Naive thymus-derived CD4-positive, alpha-beta T cell (primary cell): ENCODE measurements at regions not wholly inside any gene's neighbourhood (a gene's known extent, or its start where the extent isn't known, plus 50 kb on each side); places are given as distances from the start of the nearest gene placed in this dataset.

Experiments
- ATAC-seq: fragments of 150-1000 bp; cut with Tn5 transposase; 2 replicates; pipeline ENCODE4 v1.10.0; 2021; ENCODE audit warnings: mild to moderate bottlenecking, moderate library complexity
- CTCF ChIA-PET: fragments of 350-600 bp; sonication (Branson Sonifier 250); formaldehyde crosslinking; loops from one replicate; lab custom pipeline; 2021; ENCODE audit warnings: antibody characterized with exemption; lab: Charles Lee
- POLR2A ChIA-PET: fragments of 350-600 bp; sonication (Branson Sonifier 250); formaldehyde crosslinking; loops from one replicate; lab custom pipeline; 2021; ENCODE audit warnings: antibody characterized with exemption, inconsistent platforms; lab: Charles Lee
- DNase-seq, 9 donors: peaks; one replicate each; pipeline versions ENCODE4 v3.0.0 to v3.0.0-alpha.2; 2020 to 2022; ENCODE audit warnings: mixed read lengths in 1 of 9
- H3K27ac ChIP-seq: one replicate; pipeline ENCODE4 v1.7.0; 2013; ENCODE audit warnings: mild to moderate bottlenecking, low read depth, low read length, moderate library complexity
- H3K27me3 ChIP-seq, 2 donors: one replicate each; pipeline ENCODE4 v1.7.0; 2013; ENCODE audit warnings: low read length in 2 of 2, mild to moderate bottlenecking in 2 of 2, moderate library complexity in 2 of 2; ENCODE audit not compliant: control insufficient read depth in 2 of 2, insufficient read depth in 2 of 2
- H3K36me3 ChIP-seq, 3 experiments: 1 replicate in 2 of 3; 2 replicates in 1 of 3; pipeline ENCODE4 v1.7.0; 2013; ENCODE audit warnings: low read length in 3 of 3, mild to moderate bottlenecking in 3 of 3, moderate library complexity in 1 of 3; ENCODE audit not compliant: insufficient read depth in 3 of 3, control insufficient read depth in 2 of 3
- H3K4me1 ChIP-seq, 2 donors: one replicate each; pipeline ENCODE4 v1.7.0; 2013; ENCODE audit warnings: low read length in 2 of 2, mild to moderate bottlenecking in 2 of 2, moderate library complexity in 1 of 2; ENCODE audit not compliant: control insufficient read depth in 2 of 2, insufficient read depth in 2 of 2
- H3K4me3 ChIP-seq: 2 replicates; pipeline ENCODE4 v1.7.0; 2013; ENCODE audit warnings: mild to moderate bottlenecking, low read length
- H3K9me3 ChIP-seq, 3 experiments: 1 replicate in 2 of 3; 2 replicates in 1 of 3; pipeline ENCODE4 v1.7.0; 2013; ENCODE audit warnings: low read length in 3 of 3; ENCODE audit not compliant: control insufficient read depth in 2 of 3
- H3K27ac Mint-ChIP-seq, 9 donors: one replicate each; pipeline ENCODE4 v1.8.0; 2020 to 2022; ENCODE audit warnings: mixed read lengths in 9 of 9, mild to moderate bottlenecking in 8 of 9, moderate library complexity in 5 of 9, inconsistent platforms in 2 of 9
- H3K27me3 Mint-ChIP-seq, 5 donors: one replicate each; pipeline ENCODE4 v1.8.0; 2021 to 2022; ENCODE audit warnings: mixed read lengths in 5 of 5, mild to moderate bottlenecking in 1 of 5
- H3K36me3 Mint-ChIP-seq, 5 donors: one replicate each; pipeline ENCODE4 v1.8.0; 2020 to 2022; ENCODE audit warnings: mixed read lengths in 5 of 5, mild to moderate bottlenecking in 3 of 5, inconsistent platforms in 1 of 5
- H3K4me1 Mint-ChIP-seq, 7 donors: one replicate each; pipeline ENCODE4 v1.8.0; 2020 to 2022; ENCODE audit warnings: mixed read lengths in 7 of 7, mild to moderate bottlenecking in 3 of 7, inconsistent platforms in 1 of 7
- H3K4me3 Mint-ChIP-seq, 10 donors: one replicate each; pipeline ENCODE4 v1.8.0; 2020 to 2022; ENCODE audit warnings: mild to moderate bottlenecking in 10 of 10, mixed read lengths in 10 of 10, moderate library complexity in 6 of 10, inconsistent platforms in 2 of 10
- H3K9me3 Mint-ChIP-seq, 11 donors: one replicate each; pipeline ENCODE4 v1.8.0; 2020 to 2022; ENCODE audit warnings: mixed read lengths in 11 of 11, mild to moderate bottlenecking in 4 of 11, inconsistent platforms in 1 of 11, moderate library complexity in 1 of 11
- intact Hi-C, 2 donors: fragments of 100-400 bp; cut with micrococcal nuclease; formaldehyde crosslinking; loops; one replicate each; pipeline ENCODE4 v1.15.1; 2023

DNA sequence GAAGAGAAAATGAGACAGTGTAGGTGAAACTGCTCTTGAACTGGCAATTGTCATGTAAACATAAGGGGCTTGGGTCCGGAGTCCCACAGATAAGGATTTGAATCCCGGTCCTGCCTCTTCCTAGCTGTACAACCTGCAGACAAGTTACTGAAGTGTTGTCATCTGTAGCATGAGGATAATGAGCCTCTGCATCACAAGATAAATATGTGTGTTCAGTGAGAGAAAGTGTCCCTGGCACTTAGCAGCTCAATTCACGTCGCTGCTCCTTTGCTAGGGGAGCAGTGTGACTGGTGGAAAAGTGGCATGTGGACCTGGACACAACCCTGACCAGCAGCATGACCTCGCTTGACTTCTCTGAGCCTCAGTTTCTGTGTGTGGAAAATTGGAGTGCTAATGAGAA lies 73.7 kb upstream of the NECTIN1 start:
- Histone ChIP-seq H3K9me3 (no peaks in the 10 kb centered on the region), H3K27ac (no peak overlapping the region), H3K36me3 (no peaks in the 10 kb centered on the region), H3K27me3 (no peaks in the 10 kb centered on the region), H3K4me3 (no peak overlapping the region), H3K4me1 (no peaks in the 10 kb centered on the region)
- DNase-seq = no peak
- ChIA-PET CTCF (no interaction called here), POLR2A (no interaction called here)
- Mint-ChIP-seq H3K27ac (no peak overlapping the region), H3K4me1 (no peaks in the 10 kb centered on the region), H3K4me3 (no peak overlapping the region), H3K27me3 (peaks cover 2 to 25% (median 9%) of the 10 kb centered on the region in 5 donors), H3K36me3 (no peaks in the 10 kb centered on the region), H3K9me3 (no peaks in the 10 kb centered on the region)
- intact Hi-C loops = no loop called here
- ATAC-seq = no peak

DNA sequence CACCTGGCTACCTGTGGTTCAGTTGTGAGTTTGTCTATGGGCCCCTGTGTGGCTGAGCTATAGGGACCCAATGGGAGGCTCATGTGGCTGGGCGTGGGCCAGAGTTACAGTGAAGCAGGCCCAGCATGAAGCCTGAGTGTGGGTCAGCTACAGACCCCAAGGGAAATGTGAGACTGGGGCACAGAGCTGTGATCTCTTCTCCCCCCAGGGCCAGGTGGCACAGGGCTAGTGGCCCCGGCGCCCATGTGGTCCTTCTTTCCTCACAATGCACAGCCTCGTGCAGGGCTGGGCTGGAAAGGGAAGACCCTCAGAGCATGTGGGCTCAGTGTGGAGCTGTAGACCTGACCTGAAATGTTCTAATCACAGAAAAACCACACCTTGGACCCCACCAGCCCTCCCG lies 71.6 kb upstream of the NECTIN1 start:
- ATAC-seq (no peak), DNase-seq (no peak)
- Mint-ChIP-seq H3K9me3 (no peaks in the 10 kb centered on the region), H3K27ac (no peak overlapping the region), H3K4me3 (no peak overlapping the region), H3K4me1 (peaks cover 0 to 1% (median 0%) of the 10 kb centered on the region in 7 donors), H3K27me3 (peaks cover 7 to 33% (median 9%) of the 10 kb centered on the region in 5 donors), H3K36me3 (no peaks in the 10 kb centered on the region)
- H3K4me1 ChIP-seq = no peaks in the 10 kb centered on the region
- no peaks in the 10 kb centered on the region for H3K9me3 ChIP-seq
- ChIA-PET CTCF (no interaction called here), POLR2A (no interaction called here)
- no peaks in the 10 kb centered on the region for H3K27me3 ChIP-seq
- intact Hi-C loops = no loop called here
- H3K27ac ChIP-seq = no peak overlapping the region
- H3K36me3 ChIP-seq = no peaks in the 10 kb centered on the region
- no peak overlapping the region for H3K4me3 ChIP-seq

DNA sequence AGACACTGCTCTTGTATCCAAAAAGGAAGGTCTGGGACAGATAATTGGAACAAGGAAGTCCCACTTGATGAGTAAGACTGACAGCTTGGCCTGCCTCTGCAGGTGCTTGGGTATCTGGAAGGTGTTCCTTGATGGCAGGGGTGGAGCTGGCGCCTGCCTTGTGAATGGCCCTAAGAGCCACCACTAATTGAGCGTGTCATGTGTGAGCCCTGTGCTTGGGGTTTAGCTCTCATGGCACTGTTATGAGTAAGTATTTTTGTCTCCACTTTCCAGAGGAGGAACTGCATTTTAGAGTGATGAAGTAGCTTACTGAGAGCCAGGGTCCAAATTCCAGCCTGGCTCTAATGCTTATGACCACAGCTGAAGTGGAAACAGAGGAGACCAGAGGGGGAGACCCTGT lies 71.2 kb upstream of the NECTIN1 start:
- intact Hi-C loops = no loop called here
- ChIA-PET CTCF (no interaction called here), POLR2A (no interaction called here)
- ATAC-seq = no peak
- H3K4me3 ChIP-seq = no peak overlapping the region
- Mint-ChIP-seq H3K27me3 (peaks cover 7 to 33% (median 13%) of the 10 kb centered on the region in 5 donors), H3K36me3 (no peaks in the 10 kb centered on the region), H3K4me3 (no peak overlapping the region), H3K27ac (no peak overlapping the region), H3K4me1 (peaks cover 0 to 1% (median 0%) of the 10 kb centered on the region in 7 donors), H3K9me3 (no peaks in the 10 kb centered on the region)
- H3K27ac ChIP-seq = no peak overlapping the region
- no peaks in the 10 kb centered on the region for H3K36me3 ChIP-seq
- no peak for DNase-seq
- H3K27me3 ChIP-seq = no peaks in the 10 kb centered on the region
- H3K9me3 ChIP-seq = no peaks in the 10 kb centered on the region
- no peaks in the 10 kb centered on the region for H3K4me1 ChIP-seq

DNA sequence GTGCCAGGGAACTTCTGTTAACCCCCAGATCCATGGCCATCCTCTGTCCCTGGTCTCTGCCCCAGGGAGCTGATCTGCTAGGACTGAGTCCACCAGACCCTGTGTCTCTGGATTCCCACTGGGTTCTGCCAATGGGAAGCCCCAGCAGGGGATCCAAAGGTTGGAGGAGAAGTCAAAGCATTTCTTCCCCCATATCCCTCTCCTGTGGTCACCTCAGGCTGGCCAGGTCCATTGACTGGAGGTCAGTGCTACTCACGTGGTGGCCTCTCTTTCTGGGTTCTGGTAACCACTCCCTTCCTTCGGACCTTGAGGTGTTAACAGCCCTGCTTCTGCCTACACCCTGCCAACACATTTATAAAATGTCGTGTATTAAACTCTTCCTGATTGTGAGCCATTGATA lies 69.7 kb upstream of the NECTIN1 start:
- H3K27ac Mint-ChIP-seq = no peak overlapping the region
- no peak overlapping the region for H3K4me3 ChIP-seq
- H3K4me1 ChIP-seq = no peaks in the 10 kb centered on the region
- no peak overlapping the region for H3K4me3 Mint-ChIP-seq
- no peaks in the 10 kb centered on the region for H3K36me3 ChIP-seq
- intact Hi-C loops = no loop called here
- ChIA-PET CTCF (no interaction called here), POLR2A (no interaction called here)
- H3K36me3 Mint-ChIP-seq = no peaks in the 10 kb centered on the region
- no peaks in the 10 kb centered on the region for H3K9me3 ChIP-seq
- peaks cover 0 to 1% (median 0%) of the 10 kb centered on the region in 7 donors for H3K4me1 Mint-ChIP-seq
- ATAC-seq = no peak
- no peak for DNase-seq
- no peak overlapping the region for H3K27ac ChIP-seq
- no peaks in the 10 kb centered on the region for H3K27me3 ChIP-seq
- H3K27me3 Mint-ChIP-seq = peaks cover 7 to 35% (median 15%) of the 10 kb centered on the region in 5 donors
- H3K9me3 Mint-ChIP-seq = no peaks in the 10 kb centered on the region

DNA sequence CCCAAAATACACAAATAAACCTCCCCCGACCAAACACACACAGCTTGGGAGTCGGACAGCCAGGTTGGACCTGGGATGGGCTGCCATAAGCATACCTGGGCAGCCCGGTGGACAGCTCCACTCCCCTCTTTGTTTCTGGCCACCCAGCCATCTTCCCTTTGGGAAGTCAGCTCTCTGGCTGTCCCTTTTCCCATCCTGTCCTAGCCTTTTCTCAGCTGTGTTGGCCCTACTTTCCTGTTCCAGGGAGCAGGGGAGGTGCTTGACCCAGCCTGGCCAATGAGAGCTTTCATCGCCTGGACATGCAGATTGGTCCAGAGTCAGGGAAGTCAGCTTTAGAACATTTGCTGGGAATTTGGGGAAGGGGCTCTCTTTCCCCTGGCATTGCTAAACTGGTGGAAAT lies 68.7 kb upstream of the NECTIN1 start:
- Histone ChIP-seq H3K9me3 (no peaks in the 10 kb centered on the region), H3K36me3 (no peaks in the 10 kb centered on the region), H3K27me3 (no peaks in the 10 kb centered on the region), H3K4me3 (no peak overlapping the region), H3K27ac (no peak overlapping the region), H3K4me1 (no peaks in the 10 kb centered on the region)
- CTCF ChIA-PET = no interaction called here
- intact Hi-C loops = no loop called here
- ATAC-seq = no peak
- H3K9me3 Mint-ChIP-seq = no peaks in the 10 kb centered on the region
- no peak overlapping the region for H3K4me3 Mint-ChIP-seq
- POLR2A ChIA-PET = no interaction called here
- no peak for DNase-seq
- no peaks in the 10 kb centered on the region for H3K36me3 Mint-ChIP-seq
- H3K27ac Mint-ChIP-seq = no peak overlapping the region
- peaks cover 7 to 35% (median 15%) of the 10 kb centered on the region in 5 donors for H3K27me3 Mint-ChIP-seq
- H3K4me1 Mint-ChIP-seq = peaks cover 0 to 1% (median 0%) of the 10 kb centered on the region in 7 donors

DNA sequence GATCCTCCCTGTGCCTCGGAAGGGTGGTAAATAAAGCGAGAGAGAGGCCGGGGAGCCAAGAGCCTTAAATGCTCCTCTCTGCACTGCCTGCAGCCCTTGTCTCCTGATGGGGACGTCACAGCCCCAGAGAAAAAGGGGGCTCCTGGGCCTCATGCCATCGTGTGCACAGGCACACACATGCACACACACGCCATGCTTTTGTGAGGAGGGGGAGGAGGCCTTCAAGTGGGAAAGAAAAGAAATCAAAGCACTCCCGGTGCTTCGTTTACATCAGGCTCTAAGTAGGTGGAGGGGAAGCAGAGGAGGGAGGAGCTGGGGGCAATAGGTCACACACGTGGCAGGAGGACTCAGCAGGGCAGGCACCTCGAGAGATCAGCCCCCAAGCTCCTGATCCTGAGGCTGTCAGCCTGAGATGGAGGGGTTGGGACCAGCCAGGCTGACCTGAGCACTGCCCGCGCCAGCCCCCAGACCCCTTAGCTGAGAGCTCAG lies 68.2 kb upstream of the NECTIN1 start:
- ChIA-PET CTCF (no interaction called here), POLR2A (no interaction called here)
- Histone ChIP-seq H3K9me3 (no peaks in the 10 kb centered on the region), H3K27ac (no peak overlapping the region), H3K36me3 (no peaks in the 10 kb centered on the region), H3K4me3 (no peak overlapping the region), H3K27me3 (no peaks in the 10 kb centered on the region), H3K4me1 (no peaks in the 10 kb centered on the region)
- H3K36me3 Mint-ChIP-seq = no peaks in the 10 kb centered on the region
- peaks cover 0 to 1% (median 0%) of the 10 kb centered on the region in 7 donors for H3K4me1 Mint-ChIP-seq
- no peak overlapping the region for H3K27ac Mint-ChIP-seq
- no peak overlapping the region for H3K4me3 Mint-ChIP-seq
- DNase-seq = no peak
- no peak for ATAC-seq
- intact Hi-C loops = no loop called here
- H3K9me3 Mint-ChIP-seq = no peaks in the 10 kb centered on the region
- H3K27me3 Mint-ChIP-seq = peaks cover 7 to 40% (median 15%) of the 10 kb centered on the region in 5 donors

DNA sequence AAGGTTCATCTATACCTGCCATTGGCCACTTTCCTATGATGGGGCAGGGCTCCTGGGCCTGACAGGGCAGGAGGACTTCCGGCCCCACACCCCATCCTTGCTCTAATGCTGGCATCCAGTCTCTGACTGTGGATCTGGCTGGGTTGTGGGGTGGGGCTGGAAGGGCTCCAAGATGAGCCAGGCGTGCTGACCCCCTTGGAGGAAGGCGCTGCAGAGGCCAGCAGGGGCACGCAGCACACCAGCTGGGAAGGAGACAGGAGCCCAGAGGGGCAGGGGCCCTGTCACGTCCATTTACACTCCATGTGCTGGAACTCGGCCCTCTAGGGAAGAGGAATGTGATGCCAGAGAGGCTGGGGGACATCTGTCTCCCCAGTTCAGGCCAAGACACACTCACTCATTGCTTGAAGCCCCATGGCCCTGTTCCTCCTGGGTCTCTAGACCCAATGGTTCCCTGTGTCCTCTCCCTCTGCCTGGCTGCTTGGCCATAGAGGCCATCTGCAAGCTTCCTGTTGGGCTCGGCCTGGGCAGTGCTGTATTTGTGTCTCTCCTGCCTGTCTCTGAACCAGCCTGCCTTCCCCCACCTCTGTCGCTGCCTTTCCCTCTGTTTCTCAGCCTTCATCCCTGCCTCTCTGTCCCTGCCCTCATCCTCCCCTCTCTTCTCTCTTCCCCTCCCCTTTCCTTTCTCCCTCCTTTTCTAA lies 67.5 kb upstream of the NECTIN1 start:
- POLR2A ChIA-PET = no interaction called here
- Histone ChIP-seq H3K9me3 (no peaks in the 10 kb centered on the region), H3K4me3 (no peak overlapping the region), H3K36me3 (no peaks in the 10 kb centered on the region), H3K27ac (no peak overlapping the region), H3K4me1 (no peaks in the 10 kb centered on the region), H3K27me3 (no peaks in the 10 kb centered on the region)
- ATAC-seq = no peak
- no peak overlapping the region for H3K27ac Mint-ChIP-seq
- H3K4me3 Mint-ChIP-seq = no peak overlapping the region
- CTCF ChIA-PET = no interaction called here
- H3K27me3 Mint-ChIP-seq = peaks cover 7 to 35% (median 12%) of the 10 kb centered on the region in 5 donors
- H3K4me1 Mint-ChIP-seq = peaks cover 0 to 1% (median 0%) of the 10 kb centered on the region in 7 donors
- no peaks in the 10 kb centered on the region for H3K36me3 Mint-ChIP-seq
- no peaks in the 10 kb centered on the region for H3K9me3 Mint-ChIP-seq
- intact Hi-C loops = no loop called here
- no peak for DNase-seq
